Progenitor cell of endocrine pancreas (in vitro differentiated cells): ENCODE measurements at regions not wholly inside any gene's neighbourhood (a gene's known extent, or its start where the extent isn't known, plus 50 kb on each side); places are given as distances from the start of the nearest gene placed in this dataset.

ENCODE experiments used
- DNase-seq: peaks from one replicate; pipeline ENCODE4 v3.0.0; 2021; ENCODE audit warnings: low spot score; ENCODE audit not compliant: unreplicated experiment
- H3K27ac Mint-ChIP-seq: 2 replicates; pipeline ENCODE4 v1.8.0; 2021; ENCODE audit warnings: mild to moderate bottlenecking, moderate library complexity, mixed read lengths
- H3K27me3 Mint-ChIP-seq: 2 replicates; pipeline ENCODE4 v1.8.0; 2021; ENCODE audit warnings: mixed read lengths
- H3K36me3 Mint-ChIP-seq: 2 replicates; pipeline ENCODE4 v1.8.0; 2022; ENCODE audit warnings: mixed read lengths; ENCODE audit not compliant: insufficient read depth
- H3K4me1 Mint-ChIP-seq: 2 replicates; pipeline ENCODE4 v1.8.0; 2021; ENCODE audit warnings: low read depth, mixed read lengths
- H3K4me3 Mint-ChIP-seq: 2 replicates; pipeline ENCODE4 v1.8.0; 2021; ENCODE audit warnings: low read depth, mild to moderate bottlenecking, moderate library complexity, mixed read lengths
- H3K9me3 Mint-ChIP-seq: 2 replicates; pipeline ENCODE4 v1.8.0; 2021; ENCODE audit warnings: low read depth, mixed read lengths
- TF ChIP-seq, protein P1 (sequence below): fragments of 200-600 bp; sonication (generic); IDR thresholded peaks from one replicate; pipeline ENCODE4 v1.5.0; 2021; ENCODE audit warnings: antibody characterized with exemption, mild to moderate bottlenecking; ENCODE audit not compliant: unreplicated experiment

DNA sequence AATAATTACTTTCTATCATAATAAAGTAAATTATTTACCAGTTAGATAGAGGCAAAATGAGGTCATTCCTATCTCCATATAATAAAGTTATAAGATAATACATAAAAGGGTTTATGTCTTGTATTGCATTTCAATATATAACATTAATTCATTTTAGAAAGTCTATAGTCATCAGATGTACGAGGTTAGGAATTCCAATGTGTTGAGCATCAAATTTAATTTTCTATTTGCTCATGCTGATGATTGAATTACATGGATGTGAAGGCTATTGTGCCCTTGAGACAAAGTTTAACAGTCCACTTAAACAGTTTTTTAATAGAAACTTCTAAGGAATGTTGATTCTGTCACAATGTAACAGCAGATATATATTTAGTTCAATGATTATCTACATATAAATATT, 678.3 kb upstream of the LRRN3 start:
- peaks cover 4% of the 10 kb centered on the region for H3K27me3 Mint-ChIP-seq
- TF ChIP-seq, protein P1, sequence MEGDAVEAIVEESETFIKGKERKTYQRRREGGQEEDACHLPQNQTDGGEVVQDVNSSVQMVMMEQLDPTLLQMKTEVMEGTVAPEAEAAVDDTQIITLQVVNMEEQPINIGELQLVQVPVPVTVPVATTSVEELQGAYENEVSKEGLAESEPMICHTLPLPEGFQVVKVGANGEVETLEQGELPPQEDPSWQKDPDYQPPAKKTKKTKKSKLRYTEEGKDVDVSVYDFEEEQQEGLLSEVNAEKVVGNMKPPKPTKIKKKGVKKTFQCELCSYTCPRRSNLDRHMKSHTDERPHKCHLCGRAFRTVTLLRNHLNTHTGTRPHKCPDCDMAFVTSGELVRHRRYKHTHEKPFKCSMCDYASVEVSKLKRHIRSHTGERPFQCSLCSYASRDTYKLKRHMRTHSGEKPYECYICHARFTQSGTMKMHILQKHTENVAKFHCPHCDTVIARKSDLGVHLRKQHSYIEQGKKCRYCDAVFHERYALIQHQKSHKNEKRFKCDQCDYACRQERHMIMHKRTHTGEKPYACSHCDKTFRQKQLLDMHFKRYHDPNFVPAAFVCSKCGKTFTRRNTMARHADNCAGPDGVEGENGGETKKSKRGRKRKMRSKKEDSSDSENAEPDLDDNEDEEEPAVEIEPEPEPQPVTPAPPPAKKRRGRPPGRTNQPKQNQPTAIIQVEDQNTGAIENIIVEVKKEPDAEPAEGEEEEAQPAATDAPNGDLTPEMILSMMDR, result no peak
- H3K4me3 Mint-ChIP-seq, result no peak overlapping the region
- peaks cover 4% of the 10 kb centered on the region for H3K4me1 Mint-ChIP-seq
- no peak for DNase-seq
- H3K36me3 Mint-ChIP-seq, result no peaks in the 10 kb centered on the region
- H3K9me3 Mint-ChIP-seq, result peaks cover 4% of the 10 kb centered on the region
- no peak overlapping the region for H3K27ac Mint-ChIP-seq

DNA sequence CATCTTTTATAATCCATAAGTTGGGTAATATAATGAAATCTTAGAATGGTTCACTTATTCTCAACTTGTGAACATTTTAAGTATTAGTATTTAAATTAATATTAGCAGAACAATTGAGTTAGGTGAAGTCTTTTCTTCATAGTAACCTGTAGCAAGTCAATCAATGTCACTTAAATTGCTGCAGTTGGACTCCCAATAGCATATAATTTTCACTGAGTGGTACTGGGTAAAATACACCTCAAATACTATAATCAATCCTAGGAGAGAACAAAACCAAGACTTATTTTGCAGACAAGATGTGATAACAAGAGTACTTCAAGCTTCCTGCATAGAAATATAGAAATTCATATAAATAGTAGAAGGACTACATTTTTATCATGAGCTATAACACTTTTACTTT, 677.9 kb upstream of the LRRN3 start:
- peaks cover 5% of the 10 kb centered on the region for H3K4me1 Mint-ChIP-seq
- no peaks in the 10 kb centered on the region for H3K36me3 Mint-ChIP-seq
- peaks cover 6% of the 10 kb centered on the region for H3K27me3 Mint-ChIP-seq
- H3K9me3 Mint-ChIP-seq, result peaks cover 4% of the 10 kb centered on the region
- no peak for DNase-seq
- TF ChIP-seq, protein P1, result no peak
- H3K27ac Mint-ChIP-seq, result no peak overlapping the region
- H3K4me3 Mint-ChIP-seq, result no peak overlapping the region

GRCh38 chr7:110417611-110418010, 673.3 kb upstream of the LRRN3 start:
- TF ChIP-seq, protein P1, result no peak
- H3K9me3 Mint-ChIP-seq, result no peaks in the 10 kb centered on the region
- H3K36me3 Mint-ChIP-seq, result no peaks in the 10 kb centered on the region
- DNase-seq, result no peak
- peaks cover 15% of the 10 kb centered on the region for H3K4me1 Mint-ChIP-seq
- peaks cover 11% of the 10 kb centered on the region for H3K27me3 Mint-ChIP-seq
- no peak overlapping the region for H3K4me3 Mint-ChIP-seq
- no peak overlapping the region for H3K27ac Mint-ChIP-seq

DNA sequence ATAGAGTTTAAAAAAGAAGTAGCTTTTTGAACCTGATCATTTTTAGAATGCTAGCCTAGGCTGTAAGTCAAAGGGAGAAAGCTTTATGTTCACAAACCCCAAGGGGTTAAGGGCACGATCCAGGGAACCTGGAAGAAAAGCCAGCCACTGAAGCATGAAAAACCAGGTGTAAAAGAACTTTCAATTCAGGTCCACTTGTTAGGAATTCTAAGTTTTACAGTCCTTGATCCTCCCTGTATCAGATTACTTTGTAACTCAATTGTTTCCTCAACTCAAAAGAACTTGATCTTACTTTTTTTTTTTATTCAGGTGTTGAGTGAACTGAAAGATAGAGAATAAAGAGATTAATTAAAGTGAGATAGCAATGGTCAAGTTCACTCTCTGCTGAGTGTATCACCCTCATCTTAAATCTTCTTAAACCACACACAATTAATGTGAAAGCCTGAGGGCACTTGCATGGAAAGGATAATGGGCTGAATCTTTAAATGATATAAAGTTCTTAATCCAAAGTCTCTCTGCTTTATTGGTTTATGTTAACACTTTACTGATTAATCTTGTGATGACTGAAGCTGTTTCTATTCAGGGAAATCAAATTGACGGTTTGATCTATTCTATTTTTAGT, 672.2 kb upstream of the LRRN3 start:
- DNase-seq, result no peak
- H3K4me1 Mint-ChIP-seq, result peaks cover 13% of the 10 kb centered on the region
- peaks cover 14% of the 10 kb centered on the region for H3K27me3 Mint-ChIP-seq
- H3K9me3 Mint-ChIP-seq, result no peaks in the 10 kb centered on the region
- H3K36me3 Mint-ChIP-seq, result no peaks in the 10 kb centered on the region
- no peak overlapping the region for H3K27ac Mint-ChIP-seq
- TF ChIP-seq, protein P1, result no peak
- no peak overlapping the region for H3K4me3 Mint-ChIP-seq

- no peaks in the 10 kb centered on the region for H3K36me3 Mint-ChIP-seq
- TF ChIP-seq, protein P1, result no peak
- H3K4me3 Mint-ChIP-seq, result no peak overlapping the region
- no peak overlapping the region for H3K27ac Mint-ChIP-seq
- no peaks in the 10 kb centered on the region for H3K9me3 Mint-ChIP-seq
- peaks cover 14% of the 10 kb centered on the region for H3K27me3 Mint-ChIP-seq
- no peak for DNase-seq
- H3K4me1 Mint-ChIP-seq, result peaks cover 11% of the 10 kb centered on the region
Measured at GRCh38 chr7:110420788-110421187, 670.1 kb upstream of the LRRN3 start.
